Liver (tissue), 7 donors: ENCODE measurements at regions not wholly inside any gene's neighbourhood (a gene's known extent, or its start where the extent isn't known, plus 50 kb on each side); places are given as distances from the start of the nearest gene placed in this dataset.
A peak's percentile ranks its signal among the peaks of the same experiment; 100 is the strongest.
"Not testable (repeated sequence)": the region's sequence is repeated elsewhere in the genome, so short reads cannot be mapped to it uniquely, and the experiment has no call there.

Source experiments
- DNase-seq: peaks from one replicate; pipeline ENCODE4 v3.0.0-alpha.2; 2017; ENCODE audit warnings: low spot score
- H3K27ac ChIP-seq, 2 donors: one replicate each; pipeline ENCODE4 v1.7.0; 2013; ENCODE audit warnings: inconsistent platforms in 2 of 2, low read length in 2 of 2, control low read depth in 1 of 2, low read depth in 1 of 2, mild to moderate bottlenecking in 1 of 2
- H3K27me3 ChIP-seq, 4 donors: one replicate each; pipeline versions ENCODE4 v1.6.1 to v1.7.0; 2013; ENCODE audit warnings: low read length in 3 of 4, inconsistent platforms in 1 of 4, mild to moderate bottlenecking in 1 of 4, moderate library complexity in 1 of 4; ENCODE audit not compliant: control insufficient read depth in 4 of 4, insufficient read depth in 4 of 4
- H3K36me3 ChIP-seq, 4 donors: one replicate each; pipeline versions ENCODE4 v1.6.1 to v1.7.0; 2013; ENCODE audit warnings: low read length in 3 of 4, mild to moderate bottlenecking in 3 of 4, low read depth in 1 of 4, moderate library complexity in 1 of 4; ENCODE audit not compliant: control insufficient read depth in 4 of 4, insufficient read depth in 3 of 4
- H3K4me1 ChIP-seq, 4 donors: one replicate each; pipeline versions ENCODE4 v1.6.1 to v1.7.0; 2013; ENCODE audit warnings: low read length in 3 of 4, mild to moderate bottlenecking in 3 of 4, moderate library complexity in 1 of 4; ENCODE audit not compliant: control insufficient read depth in 4 of 4, insufficient read depth in 4 of 4
- H3K4me3 ChIP-seq, 3 donors: one replicate each; pipeline versions ENCODE4 v1.6.1 to v1.7.0; 2013; ENCODE audit warnings: low read length in 3 of 3, control low read depth in 1 of 3, low read depth in 1 of 3, mild to moderate bottlenecking in 1 of 3
- H3K9ac ChIP-seq, 2 donors: one replicate each; pipeline ENCODE4 v1.7.0; 2013; ENCODE audit warnings: low read length in 2 of 2, mild to moderate bottlenecking in 2 of 2, moderate library complexity in 2 of 2, control low read depth in 1 of 2, low read depth in 1 of 2
- H3K9me3 ChIP-seq, 4 donors: one replicate each; pipeline versions ENCODE4 v1.6.1 to v1.7.0; 2013; ENCODE audit warnings: low read length in 3 of 4; ENCODE audit not compliant: control insufficient read depth in 4 of 4
- JUND ChIP-seq, 2 donors: IDR thresholded peaks; 2 replicates each; pipeline ENCODE4 v1.6.1; 2016; ENCODE audit warnings: antibody characterized with exemption in 2 of 2
- RAD21 ChIP-seq, 2 donors: IDR thresholded peaks; 2 replicates each; pipeline ENCODE4 v1.6.1; 2016; ENCODE audit warnings: antibody characterized with exemption in 2 of 2, mild to moderate bottlenecking in 2 of 2
- REST ChIP-seq: IDR thresholded peaks from 2 replicates; pipeline ENCODE4 v1.6.1; 2016; ENCODE audit warnings: antibody characterized with exemption, mild to moderate bottlenecking
- RXRA ChIP-seq, 2 donors: IDR thresholded peaks; 2 replicates each; pipeline ENCODE4 v1.6.1; 2017 to 2018; ENCODE audit warnings: antibody characterized with exemption in 2 of 2, mild to moderate bottlenecking in 1 of 2
- SP1 ChIP-seq: IDR thresholded peaks from 2 replicates; pipeline ENCODE4 v1.6.1; 2018; ENCODE audit warnings: antibody characterized with exemption, mild to moderate bottlenecking
- TAF1 ChIP-seq: conservative IDR thresholded peaks from 2 replicates; pipeline ENCODE4 v1.6.1; 2016; ENCODE audit warnings: antibody characterized with exemption, mild to moderate bottlenecking
- YY1 ChIP-seq: IDR thresholded peaks from 2 replicates; pipeline ENCODE4 v1.6.1; 2016; ENCODE audit warnings: antibody characterized with exemption, mild to moderate bottlenecking
- WGBS: extraction: QIAGEN DNeasy Blood & Tissue Kit; methylation state at CpG from one replicate; pipeline ENCODE4 v1.1.7; 2013; 5-methylcytosine and 5-hydroxymethylcytosine counted together
- donor health status: healthy.
- donor health status: healthy.
- donor health status: healthy.
- donor health status: healthy.

GRCh38 chr7:65080799-65081668 lies 74.5 kb upstream of the ERV3-1 start:
- H3K4me1 ChIP-seq, H3K27me3 ChIP-seq, H3K9me3 ChIP-seq, H3K9ac ChIP-seq, H3K36me3 ChIP-seq: not testable (repeated sequence)
- peak; percentile 89 for DNase-seq
- Histone ChIP-seq H3K27ac (peak overlapping the region; percentile 10 to 56), H3K4me3 (peak overlapping the region; percentile 72 to 82 (median 73))
- 3% methylated on average over 50 of the region's 53 CpGs for WGBS
- peak in 1 of 2 donors; percentile 18 for TF ChIP-seq RAD21 (IDR thresholded peaks at IDR 0.05)
- TF ChIP-seq REST, result peak; percentile 56
- TF ChIP-seq YY1, result peak; percentile 71
- TF ChIP-seq JUND (IDR thresholded peaks at IDR 0.05), result peak in 1 of 2 donors; percentile 42
- peak in 1 of 2 donors; percentile 6 for TF ChIP-seq RXRA (IDR thresholded peaks at IDR 0.05)
- TF ChIP-seq TAF1, result peak; percentile 48
- peak; percentile 59 for TF ChIP-seq SP1

- 98% methylated on average over 24 of the region's 33 CpGs for WGBS
These were observed 68.5 kb upstream of the ERV3-1 start for GRCh38 chr7:65074959-65075358.

GRCh38 chr7:65073160-65073559 lies 66.7 kb upstream of the ERV3-1 start:
- H3K9me3 ChIP-seq, H3K36me3 ChIP-seq, H3K4me3 ChIP-seq, H3K27ac ChIP-seq, H3K9ac ChIP-seq, H3K4me1 ChIP-seq, H3K27me3 ChIP-seq, DNase-seq: not testable (repeated sequence)
- WGBS, result 41% methylated on average over 3 of the region's 3 CpGs

More at GRCh38 chr7:65074959-65075358, 68.5 kb upstream of the ERV3-1 start:
- H3K9me3 ChIP-seq, H3K27ac ChIP-seq, DNase-seq, H3K9ac ChIP-seq, H3K4me3 ChIP-seq, H3K4me1 ChIP-seq, H3K36me3 ChIP-seq, H3K27me3 ChIP-seq: not testable (repeated sequence)

GRCh38 chr7:65071854-65072431 lies 65.5 kb upstream of the ERV3-1 start:
- not testable (repeated sequence) for H3K27ac ChIP-seq

GRCh38 chr7:65069476-65069875 lies 63.0 kb upstream of the ERV3-1 start:
- H3K27me3 ChIP-seq, H3K36me3 ChIP-seq, H3K9me3 ChIP-seq, H3K27ac ChIP-seq, H3K9ac ChIP-seq, H3K4me1 ChIP-seq, DNase-seq, H3K4me3 ChIP-seq: not testable (repeated sequence)
- 97% methylated on average over 1 of the region's 1 CpG for WGBS

More at GRCh38 chr7:65071854-65072431, 65.5 kb upstream of the ERV3-1 start:
- not testable (repeated sequence) for H3K36me3 ChIP-seq, H3K4me1 ChIP-seq, H3K9ac ChIP-seq, H3K27me3 ChIP-seq, H3K9me3 ChIP-seq, H3K4me3 ChIP-seq, DNase-seq
- 44% methylated on average over 6 of the region's 7 CpGs for WGBS

GRCh38 chr7:65062566-65062965 lies 56.1 kb upstream of the ERV3-1 start:
- not testable (repeated sequence) for H3K4me1 ChIP-seq, H3K27me3 ChIP-seq, H3K4me3 ChIP-seq, H3K27ac ChIP-seq, H3K36me3 ChIP-seq, DNase-seq, H3K9me3 ChIP-seq, H3K9ac ChIP-seq
- 63% methylated on average over 2 of the region's 2 CpGs for WGBS
